Fibroblast of upper back skin (primary cell): ENCODE measurements at regions not wholly inside any gene's neighbourhood (a gene's known extent, or its start where the extent isn't known, plus 50 kb on each side); places are given as distances from the start of the nearest gene placed in this dataset.
"Not testable (repeated sequence)": the region's sequence is repeated elsewhere in the genome, so short reads cannot be mapped to it uniquely, and the experiment has no call there.

Source experiments
- DNase-seq: peaks from one replicate; pipeline ENCODE4 v3.0.0-alpha.2; 2013

- DNase-seq = no peak
Measured at GRCh38 chr2:83224591-83225200, 1234.4 kb downstream of the SUCLG1 start.

- peak; percentile 76 for DNase-seq
Measured at GRCh38 chr2:83221258-83221657, 1237.8 kb downstream of the SUCLG1 start.

- DNase-seq = no peak
Measured at GRCh38 chr2:83217854-83218253, 1241.2 kb downstream of the SUCLG1 start.

GRCh38 chr2:83196225-83196624 lies 1262.9 kb downstream of the SUCLG1 start:
- DNase-seq = peak; percentile 65

- DNase-seq = peak; percentile 38
Measured at GRCh38 chr2:83191316-83191715, 1267.8 kb downstream of the SUCLG1 start.

GRCh38 chr2:83186105-83186760 lies 1272.8 kb downstream of the SUCLG1 start:
- peak; percentile 59 for DNase-seq

- not testable (repeated sequence) for DNase-seq
Measured at GRCh38 chr2:83180862-83181530, 1278.1 kb downstream of the SUCLG1 start.

GRCh38 chr2:83176539-83176938 lies 1282.5 kb downstream of the SUCLG1 start:
- no peak for DNase-seq

- DNase-seq = peak; percentile 45
Measured at GRCh38 chr2:83172841-83173240, 1286.2 kb downstream of the SUCLG1 start.

- DNase-seq = no peak
Measured at GRCh38 chr2:83168377-83168776, 1290.7 kb downstream of the SUCLG1 start.

GRCh38 chr2:83162421-83162820 lies 1296.7 kb downstream of the SUCLG1 start:
- no peak for DNase-seq

- DNase-seq = no peak
Measured at GRCh38 chr2:83160571-83160970, 1298.5 kb downstream of the SUCLG1 start.

GRCh38 chr2:83155826-83156225 lies 1303.3 kb downstream of the SUCLG1 start:
- no peak for DNase-seq

- no peak for DNase-seq
Measured at GRCh38 chr2:83143946-83144345, 1315.1 kb downstream of the SUCLG1 start.

GRCh38 chr2:83142934-83143333 lies 1316.1 kb downstream of the SUCLG1 start:
- no peak for DNase-seq

GRCh38 chr2:83115606-83116005 lies 1343.5 kb downstream of the SUCLG1 start:
- no peak for DNase-seq

- DNase-seq = no peak
Measured at GRCh38 chr2:83115155-83115554, 1343.9 kb downstream of the SUCLG1 start.

GRCh38 chr2:83113953-83114352 lies 1345.1 kb downstream of the SUCLG1 start:
- DNase-seq = no peak

- DNase-seq = peak; percentile 60
Measured at GRCh38 chr2:83112858-83113257, 1346.2 kb downstream of the SUCLG1 start.

- no peak for DNase-seq
Measured at GRCh38 chr2:83109284-83109683, 1349.8 kb downstream of the SUCLG1 start.

GRCh38 chr2:83106853-83107252 lies 1352.2 kb downstream of the SUCLG1 start:
- no peak for DNase-seq

GRCh38 chr2:83104202-83104601 lies 1354.9 kb downstream of the SUCLG1 start:
- no peak for DNase-seq

GRCh38 chr2:83103613-83104012 lies 1355.5 kb downstream of the SUCLG1 start:
- peak; percentile 94 for DNase-seq

- not testable (repeated sequence) for DNase-seq
Measured at GRCh38 chr2:83089051-83089450, 1370.0 kb downstream of the SUCLG1 start.
